GM12892 (cell line): ENCODE measurements at regions not wholly inside any gene's neighbourhood (a gene's known extent, or its start where the extent isn't known, plus 50 kb on each side); places are given as distances from the start of the nearest gene placed in this dataset.
"Not testable (repeated sequence)": the region's sequence is repeated elsewhere in the genome, so short reads cannot be mapped to it uniquely, and the experiment has no call there.

Experiments used
- DNase-seq: peaks from one replicate; pipeline ENCODE4 v3.0.0; 2011; ENCODE audit not compliant: insufficient read length
- FAIRE-seq: peaks from 2 replicates; lab custom pipeline; 2011; peaks lifted over from hg19 to GRCh38; lab: Jason Lieb, UNC
- POLR2A ChIP-seq: IDR thresholded peaks from 2 replicates; pipeline ENCODE4 v1.6.1; 2011; ENCODE audit warnings: low read depth, low read length, control low read depth
- POLR2AphosphoS5 ChIP-seq: IDR thresholded peaks from 2 replicates; pipeline ENCODE4 v1.6.1; 2011; ENCODE audit warnings: low read depth, low read length, control low read depth
- TAF1 ChIP-seq: IDR thresholded peaks from 2 replicates; pipeline ENCODE4 v1.6.1; 2011; ENCODE audit warnings: low read depth, mild to moderate bottlenecking, control low read depth, low read length, borderline replicate concordance

- TF ChIP-seq POLR2AphosphoS5 (no peak), POLR2A (no peak), TAF1 (no peak)
- DNase-seq (no peak), FAIRE-seq (no peak)
Measured at GRCh38 chr2:2588777-2589176, 257.7 kb upstream of the MYT1L start.

DNA sequence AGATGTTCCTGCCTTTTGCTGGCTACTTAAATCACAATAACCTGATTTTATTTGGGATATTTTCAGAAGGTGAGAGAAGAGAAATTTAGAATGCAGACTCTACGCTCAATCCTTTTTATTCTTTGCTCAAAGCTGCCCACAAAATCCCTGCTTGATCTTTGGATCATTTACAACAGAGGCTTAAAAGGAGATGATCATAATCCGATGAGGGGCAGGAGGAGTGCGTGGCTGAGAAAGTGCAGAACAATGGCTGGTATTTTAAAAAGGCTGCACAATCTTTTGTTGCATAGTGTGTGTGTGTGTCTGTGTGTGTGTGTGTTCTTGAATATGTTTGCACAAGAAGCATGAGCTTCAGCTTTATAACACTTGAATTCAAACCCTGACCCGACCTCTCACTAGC lies 256.3 kb upstream of the MYT1L start:
- DNase-seq (no peak), FAIRE-seq (no peak)
- TF ChIP-seq TAF1 (no peak), POLR2AphosphoS5 (no peak), POLR2A (no peak)

DNA sequence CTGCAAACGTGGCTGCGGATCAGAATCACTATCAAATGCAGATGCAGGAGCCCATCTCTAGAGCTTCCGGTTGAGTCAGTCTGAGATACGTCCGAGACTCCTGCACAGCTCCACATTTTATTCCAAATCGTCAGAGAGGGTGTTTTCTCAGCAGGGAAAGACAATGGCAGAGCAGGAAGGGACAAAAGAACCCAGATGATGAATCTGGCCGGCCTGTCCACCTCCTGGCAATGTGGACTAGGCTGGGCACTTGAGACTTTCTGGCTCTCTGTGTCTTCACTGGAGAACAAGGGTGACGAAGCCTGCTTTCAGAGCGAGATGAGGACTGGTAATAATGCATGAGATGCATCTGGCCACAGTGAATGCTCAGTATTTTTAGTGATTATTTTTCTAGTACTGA lies 255.9 kb upstream of the MYT1L start:
- FAIRE-seq (no peak), DNase-seq (no peak)
- TF ChIP-seq TAF1 (no peak), POLR2A (no peak), POLR2AphosphoS5 (no peak)

DNA sequence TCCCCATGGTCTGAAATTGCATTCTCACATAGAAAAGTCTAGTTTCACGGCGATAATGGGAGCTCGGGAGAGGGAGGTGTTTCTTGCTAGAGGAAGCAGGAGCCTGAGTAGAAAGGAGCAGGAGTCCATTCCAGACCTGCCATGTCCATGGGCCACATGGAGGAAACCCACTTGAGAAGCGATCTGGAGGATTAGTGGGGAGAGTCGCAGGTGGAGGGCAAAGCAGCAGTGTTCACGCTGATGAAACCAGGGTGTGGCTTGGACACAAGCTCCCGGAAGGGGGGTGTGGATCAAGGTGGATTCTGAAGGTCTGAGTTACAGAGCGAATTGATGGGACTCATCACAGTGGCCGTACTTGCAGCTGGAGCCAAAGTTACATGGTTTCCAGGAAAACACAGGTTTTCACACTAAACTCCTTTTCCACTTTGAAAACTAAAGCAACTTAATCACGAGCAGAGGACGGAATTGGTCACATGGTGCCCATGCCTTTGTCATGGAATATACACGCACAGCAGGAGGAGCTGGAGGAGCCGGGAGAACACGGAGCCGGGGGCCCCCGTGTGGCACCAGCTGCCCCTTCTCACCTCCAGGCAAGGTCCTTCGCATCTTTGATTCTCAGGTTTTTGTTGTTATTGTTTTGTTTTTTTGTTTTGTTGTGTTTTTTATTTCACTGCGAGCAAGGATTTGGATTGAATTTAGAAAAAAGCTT lies 255.1 kb upstream of the MYT1L start:
- DNase-seq (no peak), FAIRE-seq (no peak)
- TF ChIP-seq POLR2AphosphoS5 (no peak), TAF1 (no peak), POLR2A (no peak)

- TF ChIP-seq POLR2AphosphoS5 (no peak), TAF1 (no peak), POLR2A (no peak)
- FAIRE-seq (no peak), DNase-seq (no peak)
Measured at GRCh38 chr2:2582998-2583545, 252.0 kb upstream of the MYT1L start.

- DNase-seq (no peak), FAIRE-seq (no peak)
- TF ChIP-seq POLR2AphosphoS5 (no peak), TAF1 (no peak), POLR2A (no peak)
Measured at GRCh38 chr2:2581331-2582159, 250.5 kb upstream of the MYT1L start.

DNA sequence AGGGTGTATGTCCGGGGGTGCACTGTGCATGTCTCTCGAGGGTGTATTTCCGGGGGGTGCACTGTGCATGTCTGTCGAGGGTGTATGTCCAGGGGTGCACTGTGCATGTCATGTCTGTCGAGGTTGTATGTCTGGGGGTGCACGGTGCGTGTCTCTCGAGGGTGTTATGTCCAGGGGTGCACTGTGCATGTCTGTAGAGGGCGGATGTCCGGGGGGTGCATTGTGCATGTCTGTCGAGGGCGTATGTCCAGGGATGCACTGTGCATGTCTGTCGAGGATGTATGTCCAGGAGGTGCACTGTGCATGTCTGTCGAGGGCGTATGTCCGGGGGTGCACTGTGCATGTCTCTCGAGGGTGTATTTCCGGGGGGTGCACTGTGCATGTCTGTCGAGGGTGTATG lies 249.8 kb upstream of the MYT1L start:
- not testable (repeated sequence) for DNase-seq, FAIRE-seq

DNA sequence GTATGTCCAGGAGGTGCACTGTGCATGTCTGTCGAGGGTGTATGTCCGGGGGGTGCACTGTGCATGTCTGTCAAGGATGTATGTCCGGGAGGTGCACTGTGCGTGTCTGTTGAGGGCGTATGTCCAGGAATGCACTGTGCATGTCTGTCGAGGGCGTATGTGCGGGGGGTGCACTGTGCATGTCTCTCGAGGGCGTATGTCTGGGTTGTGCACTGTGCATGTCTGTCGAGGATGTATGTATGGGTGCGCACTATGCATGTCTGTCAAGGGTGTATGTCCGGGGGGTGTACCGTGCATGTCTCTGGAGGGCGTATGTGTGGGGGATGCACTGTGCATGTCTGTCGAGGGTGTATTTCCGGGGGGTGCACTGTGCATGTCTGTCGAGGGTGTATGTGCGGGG lies 249.3 kb upstream of the MYT1L start:
- no peak for DNase-seq
- TF ChIP-seq TAF1, result no peak
- TF ChIP-seq POLR2AphosphoS5, result no peak
- TF ChIP-seq POLR2A, result no peak
- no peak for FAIRE-seq

- FAIRE-seq (no peak), DNase-seq (no peak)
- TF ChIP-seq POLR2A (no peak), POLR2AphosphoS5 (no peak), TAF1 (no peak)
Measured at GRCh38 chr2:2579814-2580213, 248.7 kb upstream of the MYT1L start.

GRCh38 chr2:2577407-2577831 lies 246.3 kb upstream of the MYT1L start:
- no peak for DNase-seq
- no peak for TF ChIP-seq POLR2AphosphoS5
- TF ChIP-seq POLR2A, result no peak
- no peak for TF ChIP-seq TAF1
- FAIRE-seq, result no peak

DNA sequence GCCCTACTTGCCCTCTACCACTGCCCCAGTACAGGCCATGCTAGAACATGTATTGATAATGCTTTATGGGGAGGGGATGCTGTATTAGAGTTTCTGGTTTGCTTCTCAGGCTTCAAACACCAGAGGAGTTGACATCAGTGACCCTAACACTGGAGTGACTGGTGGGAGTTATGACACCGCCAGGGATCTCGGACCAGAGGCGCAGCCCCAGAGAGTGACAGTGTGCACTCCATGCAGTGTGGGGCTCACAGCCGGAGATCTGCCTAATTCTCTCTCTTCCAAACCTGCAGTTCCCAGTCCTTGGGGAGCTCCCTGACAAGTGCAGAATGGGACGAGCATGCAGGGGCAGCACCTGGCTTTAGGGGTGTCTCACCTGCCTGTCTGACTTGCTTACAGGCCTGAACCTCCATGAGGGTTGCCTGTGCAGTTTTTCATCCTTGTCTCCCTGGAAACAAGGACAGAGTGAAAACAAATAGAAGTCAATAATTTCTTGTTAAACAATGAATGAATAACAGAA lies 244.9 kb upstream of the MYT1L start:
- DNase-seq (no peak), FAIRE-seq (no peak)
- TF ChIP-seq POLR2AphosphoS5, result no peak
- TF ChIP-seq POLR2A, result no peak
